Urinary bladder (tissue), 3 donors: ENCODE measurements at regions not wholly inside any gene's neighbourhood (a gene's known extent, or its start where the extent isn't known, plus 50 kb on each side); places are given as distances from the start of the nearest gene placed in this dataset.

Experiments used
- DNase-seq: peaks from one replicate; pipeline ENCODE4 v3.0.0-alpha.2; 2015; ENCODE audit errors: extremely low spot score
- H3K27ac ChIP-seq: one replicate; pipeline ENCODE4 v1.5.1; 2013; ENCODE audit warnings: low read depth, mild to moderate bottlenecking, moderate library complexity
- H3K36me3 ChIP-seq: one replicate; pipeline ENCODE4 v1.6.1; 2013; ENCODE audit warnings: mild to moderate bottlenecking, moderate library complexity; ENCODE audit not compliant: insufficient read depth
- H3K4me1 ChIP-seq: one replicate; pipeline ENCODE4 v1.6.1; 2013; ENCODE audit warnings: mild to moderate bottlenecking, moderate library complexity; ENCODE audit not compliant: insufficient read depth
- H3K4me3 ChIP-seq: one replicate; pipeline ENCODE4 v1.5.1; 2013; ENCODE audit warnings: low read depth, low read length
- whole genome bisulfite sequencing: extraction: QIAGEN DNeasy Blood & Tissue Kit; methylation state at CpG from one replicate; pipeline ENCODE4 v1.1.7; 2013; 5-methylcytosine and 5-hydroxymethylcytosine counted together
- donor health status: healthy with polysubstance abuse.
- donor health status: healthy.

DNA sequence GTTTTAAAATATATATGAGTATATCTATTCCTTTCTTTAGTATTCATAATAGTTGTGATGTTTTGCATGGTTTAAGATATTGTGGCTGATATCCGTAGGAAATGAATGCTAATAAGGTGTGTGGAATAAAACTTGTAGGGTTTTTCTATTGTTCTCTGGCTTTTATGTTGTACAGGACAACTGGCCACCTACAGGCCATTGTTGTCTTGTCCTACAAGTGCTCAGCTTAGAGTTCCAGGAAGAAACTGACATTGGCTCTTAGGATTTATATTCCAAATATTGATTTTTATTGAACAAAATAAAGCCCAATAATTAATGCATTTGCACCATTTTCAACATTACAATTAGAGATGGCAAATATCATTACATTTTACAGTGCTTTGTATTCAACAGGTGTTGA, 512.8 kb upstream of the TENM4 start:
- Histone ChIP-seq H3K27ac (no peak overlapping the region), H3K4me1 (no peaks in the 10 kb centered on the region), H3K36me3 (no peaks in the 10 kb centered on the region), H3K4me3 (no peak overlapping the region)
- no peak for DNase-seq
- 85% methylated on average over 1 of the region's 1 CpG for WGBS

DNA sequence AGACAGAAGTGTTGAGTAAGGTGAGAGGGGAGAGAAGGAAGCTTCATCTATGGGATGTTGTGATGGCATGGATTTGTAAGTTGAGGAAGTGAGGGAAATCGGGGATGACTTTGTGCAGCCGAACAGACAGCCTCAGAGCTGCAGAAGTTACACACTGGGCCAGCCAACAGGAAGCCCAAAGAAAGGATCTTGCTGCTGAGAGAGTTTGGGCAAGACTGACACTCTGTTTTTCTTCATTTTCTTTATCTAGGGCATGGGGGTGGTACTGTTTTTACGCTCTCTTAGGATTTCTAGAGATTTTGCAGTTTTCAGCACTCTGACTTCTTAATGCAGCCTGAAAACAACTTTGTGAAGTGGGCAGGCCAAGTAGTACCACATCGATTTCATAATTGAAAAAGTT, 509.9 kb upstream of the TENM4 start:
- Histone ChIP-seq H3K4me1 (no peaks in the 10 kb centered on the region), H3K27ac (no peak overlapping the region), H3K36me3 (no peaks in the 10 kb centered on the region), H3K4me3 (no peak overlapping the region)
- 83% methylated on average over 4 of the region's 4 CpGs for WGBS
- DNase-seq, result no peak

DNA sequence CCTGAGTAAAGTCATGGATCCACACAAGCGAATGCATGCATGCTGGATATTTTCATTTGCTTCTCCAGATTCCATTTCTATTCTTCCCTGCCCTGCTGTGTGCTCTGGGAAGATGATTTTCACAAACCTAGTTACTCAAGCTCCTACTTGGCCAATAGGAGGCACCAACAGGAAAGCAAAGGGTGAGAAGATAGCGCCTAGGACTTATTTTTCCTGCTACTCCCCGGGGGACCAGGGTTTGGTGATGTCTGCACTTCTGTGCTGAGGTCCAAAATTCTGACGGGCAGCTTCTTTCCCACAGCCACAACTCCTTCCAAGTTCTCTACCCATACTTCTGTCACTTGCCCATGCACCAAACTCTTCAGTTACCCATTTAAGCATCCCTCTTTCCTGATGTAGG, 509.3 kb upstream of the TENM4 start:
- Histone ChIP-seq H3K4me3 (no peak overlapping the region), H3K4me1 (no peaks in the 10 kb centered on the region), H3K27ac (no peak overlapping the region), H3K36me3 (no peaks in the 10 kb centered on the region)
- DNase-seq, result no peak
- WGBS, result 82% methylated on average over 4 of the region's 4 CpGs

DNA sequence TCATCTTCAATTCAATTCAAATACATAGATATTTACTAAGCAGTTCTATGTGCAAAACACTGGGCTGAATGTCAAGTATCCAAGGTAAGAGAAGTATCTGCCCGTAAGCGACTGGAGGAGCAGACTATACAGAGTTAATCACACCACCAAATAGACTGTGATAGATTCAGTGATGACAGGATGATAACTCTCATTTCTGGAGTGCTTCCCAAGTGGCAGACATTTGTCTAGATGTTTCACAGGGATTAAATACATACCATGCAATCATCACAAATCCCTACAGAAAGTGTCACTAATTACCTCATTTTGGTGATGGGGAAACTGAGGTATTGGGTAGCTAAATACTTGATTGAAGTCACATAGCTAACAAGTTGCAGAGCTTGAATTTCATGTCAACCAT, 508.7 kb upstream of the TENM4 start:
- Histone ChIP-seq H3K4me1 (no peaks in the 10 kb centered on the region), H3K4me3 (no peak overlapping the region), H3K27ac (no peak overlapping the region), H3K36me3 (no peaks in the 10 kb centered on the region)
- DNase-seq, result no peak
- 54% methylated on average over 2 of the region's 2 CpGs for WGBS

DNA sequence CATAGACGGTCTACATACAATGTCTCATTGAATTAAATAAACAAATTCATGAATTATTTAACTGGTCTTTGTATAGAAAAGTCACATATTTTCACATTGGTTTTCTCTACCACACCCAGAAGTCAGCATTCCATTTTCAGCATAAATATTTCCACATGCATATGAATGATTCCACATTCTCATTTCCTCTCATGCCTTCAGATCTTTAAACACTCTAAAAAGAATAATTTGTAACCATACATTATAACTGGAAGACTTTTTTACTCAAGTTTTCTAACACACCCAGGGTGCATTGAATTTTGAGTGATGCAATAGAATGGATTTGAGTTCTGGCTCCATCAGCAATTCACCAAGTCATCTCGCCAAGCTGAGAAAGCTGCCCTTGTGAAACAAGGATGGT, 501.8 kb upstream of the TENM4 start:
- DNase-seq, result no peak
- WGBS, result 80% methylated on average over 2 of the region's 2 CpGs
- H3K4me1 ChIP-seq, result no peaks in the 10 kb centered on the region
- no peak overlapping the region for H3K27ac ChIP-seq
- no peak overlapping the region for H3K4me3 ChIP-seq
- no peaks in the 10 kb centered on the region for H3K36me3 ChIP-seq

DNA sequence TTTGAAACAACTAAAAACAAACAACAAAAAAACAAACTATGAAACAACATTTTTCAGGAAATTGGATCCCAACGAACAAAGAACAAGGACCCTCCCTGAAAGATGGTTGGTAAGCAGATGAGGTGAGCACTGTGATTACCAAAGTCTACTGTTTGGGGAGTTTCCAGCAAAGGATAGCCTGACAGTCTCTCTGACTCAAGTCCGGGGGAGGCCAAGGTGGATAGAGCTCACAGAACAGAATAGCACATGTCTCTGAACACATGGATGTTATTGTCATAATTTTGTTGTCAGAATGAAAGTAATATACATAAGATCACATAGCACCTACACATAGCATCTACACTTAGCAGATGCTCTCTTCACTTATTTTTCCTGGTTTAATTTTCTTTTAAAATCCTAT, 501.3 kb upstream of the TENM4 start:
- no peak for DNase-seq
- Histone ChIP-seq H3K4me3 (no peak overlapping the region), H3K4me1 (no peaks in the 10 kb centered on the region), H3K27ac (no peak overlapping the region), H3K36me3 (no peaks in the 10 kb centered on the region)
- 79% methylated on average over 2 of the region's 2 CpGs for WGBS

DNA sequence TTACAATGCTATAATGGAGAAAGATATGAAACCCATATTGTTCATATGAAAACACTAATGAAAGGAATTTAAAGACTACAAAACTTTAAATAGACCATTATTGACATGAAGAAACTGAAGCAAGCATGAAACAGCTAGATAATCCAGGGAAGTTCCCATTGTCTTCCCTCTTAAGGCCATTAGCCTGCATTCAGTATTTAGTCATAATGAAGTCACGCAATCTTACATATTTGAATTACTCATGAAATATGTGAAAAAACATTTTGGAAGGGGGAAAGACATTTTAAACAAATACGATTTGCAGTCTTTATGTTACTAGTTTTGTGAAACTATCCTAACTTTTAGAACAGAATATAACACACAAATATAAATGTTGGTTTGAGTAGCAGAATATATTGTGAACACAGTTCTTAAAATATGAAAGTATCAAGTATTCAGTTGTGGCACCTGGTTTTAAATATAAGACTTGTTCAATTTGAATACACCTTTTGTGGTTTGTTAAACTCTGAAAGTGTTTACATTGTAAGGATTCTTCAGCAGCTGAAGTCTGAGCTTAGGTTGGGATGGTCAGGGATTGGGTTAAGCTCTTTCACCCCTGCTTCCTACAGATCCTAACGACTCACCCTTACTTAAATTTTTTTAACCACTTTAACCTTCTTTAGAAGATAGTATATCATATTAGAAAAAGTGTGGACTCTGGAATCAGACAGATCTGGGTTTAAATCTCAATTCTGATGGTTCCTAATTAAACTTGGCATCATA, 500.3 kb upstream of the TENM4 start:
- DNase-seq, result no peak
- no peaks in the 10 kb centered on the region for H3K4me1 ChIP-seq
- no peaks in the 10 kb centered on the region for H3K36me3 ChIP-seq
- H3K27ac ChIP-seq, result no peak overlapping the region
- 66% methylated on average over 3 of the region's 3 CpGs for WGBS
- H3K4me3 ChIP-seq, result no peak overlapping the region

DNA sequence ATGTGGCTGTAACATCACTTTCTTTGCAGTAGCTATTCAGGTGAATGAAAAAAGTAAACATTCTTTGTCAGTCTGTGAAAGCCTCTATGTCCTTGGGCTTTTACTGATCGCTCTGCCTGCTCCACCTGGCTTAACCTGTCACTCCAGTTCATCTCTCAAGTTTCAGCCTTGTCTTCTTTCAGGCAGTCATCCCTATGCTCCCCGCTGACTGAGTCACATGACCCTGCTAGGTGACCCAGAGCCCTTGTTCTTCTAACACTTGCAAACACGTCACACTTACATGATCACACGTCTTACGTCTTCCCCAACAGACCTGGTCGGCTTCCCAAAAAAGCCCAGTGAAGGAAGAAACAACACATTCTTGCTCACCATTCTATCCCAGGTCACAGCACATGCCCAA, 499.3 kb upstream of the TENM4 start:
- WGBS, result 61% methylated on average over 6 of the region's 6 CpGs
- no peak overlapping the region for H3K4me3 ChIP-seq
- DNase-seq, result no peak
- no peaks in the 10 kb centered on the region for H3K4me1 ChIP-seq
- H3K27ac ChIP-seq, result no peak overlapping the region
- H3K36me3 ChIP-seq, result no peaks in the 10 kb centered on the region

DNA sequence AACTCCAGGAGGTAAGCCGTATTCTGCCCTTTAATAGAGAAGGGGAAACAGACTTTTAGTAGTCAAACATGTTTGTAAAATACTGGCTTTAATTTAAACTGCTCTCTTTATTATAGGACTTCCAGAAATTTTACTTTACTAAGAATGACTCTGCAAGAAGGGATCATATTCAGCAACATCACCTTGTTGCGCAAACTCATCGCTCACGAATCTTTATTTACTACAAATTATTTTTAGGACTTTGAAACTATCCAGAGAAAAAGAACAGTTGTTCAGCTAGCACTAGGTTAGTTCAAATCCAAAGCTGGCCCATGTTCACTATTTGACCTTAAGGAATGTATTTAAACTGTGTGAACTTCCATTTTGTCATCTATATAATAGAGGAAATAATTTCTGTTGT, 498.3 kb upstream of the TENM4 start:
- Histone ChIP-seq H3K36me3 (no peaks in the 10 kb centered on the region), H3K4me1 (no peaks in the 10 kb centered on the region), H3K27ac (no peak overlapping the region), H3K4me3 (no peak overlapping the region)
- WGBS, result 86% methylated on average over 4 of the region's 4 CpGs
- no peak for DNase-seq

DNA sequence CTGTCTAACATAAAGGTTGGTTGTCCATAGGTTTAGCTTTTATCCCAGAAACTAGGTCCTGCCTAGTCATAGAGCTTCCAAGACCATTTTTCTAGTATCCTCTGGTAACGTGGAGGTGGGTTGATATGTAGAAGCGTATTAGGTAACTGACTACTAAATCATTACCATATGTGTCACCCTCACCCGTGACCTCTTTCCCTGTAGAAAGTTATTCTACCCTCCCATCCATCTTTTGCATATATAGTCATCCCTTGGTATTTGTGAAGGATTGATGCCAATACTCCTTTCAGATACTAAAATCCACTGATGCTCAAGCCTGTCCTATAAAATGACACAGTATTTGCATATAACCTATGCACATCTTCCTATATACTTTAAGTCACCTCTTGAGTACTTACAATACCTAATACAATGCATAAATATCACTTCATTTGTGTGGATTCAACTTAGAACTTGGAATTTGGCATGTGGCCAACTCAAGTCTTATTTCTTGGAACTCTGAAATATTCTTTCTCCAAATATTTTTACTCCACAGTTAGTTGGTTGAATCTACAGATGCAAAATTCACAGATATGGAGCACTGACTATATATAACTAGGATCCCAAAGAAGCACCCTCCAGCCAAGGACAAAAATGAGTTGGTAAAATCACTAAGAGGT, 497.0 kb upstream of the TENM4 start:
- no peak for DNase-seq
- 81% methylated on average over 3 of the region's 3 CpGs for WGBS
- no peak overlapping the region for H3K4me3 ChIP-seq

DNA sequence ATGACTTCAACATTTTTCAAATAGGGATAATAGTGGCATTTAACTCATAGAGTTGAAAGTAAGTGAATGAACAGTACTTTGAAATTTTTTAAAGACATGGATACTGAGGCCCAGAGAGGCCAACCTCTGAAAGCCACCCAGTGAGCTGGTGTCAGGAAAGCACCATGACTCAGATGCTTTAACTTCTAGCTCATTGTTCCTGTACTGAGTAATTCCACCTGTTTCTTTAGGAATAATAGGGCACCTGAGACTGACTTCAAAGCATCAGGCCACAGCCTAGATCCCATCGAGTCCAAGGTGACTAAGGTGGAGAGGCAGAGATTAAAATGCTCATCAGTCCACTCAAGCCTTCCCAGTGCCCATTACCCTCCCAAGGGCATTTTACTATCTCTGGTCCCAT, 491.8 kb upstream of the TENM4 start:
- DNase-seq, result no peak
- 74% methylated on average over 1 of the region's 1 CpG for WGBS
- H3K36me3 ChIP-seq, result no peaks in the 10 kb centered on the region

More for the DNA sequence above, 497.0 kb upstream of the TENM4 start:
- Histone ChIP-seq H3K27ac (no peak overlapping the region), H3K4me1 (no peaks in the 10 kb centered on the region), H3K36me3 (no peaks in the 10 kb centered on the region)

DNA sequence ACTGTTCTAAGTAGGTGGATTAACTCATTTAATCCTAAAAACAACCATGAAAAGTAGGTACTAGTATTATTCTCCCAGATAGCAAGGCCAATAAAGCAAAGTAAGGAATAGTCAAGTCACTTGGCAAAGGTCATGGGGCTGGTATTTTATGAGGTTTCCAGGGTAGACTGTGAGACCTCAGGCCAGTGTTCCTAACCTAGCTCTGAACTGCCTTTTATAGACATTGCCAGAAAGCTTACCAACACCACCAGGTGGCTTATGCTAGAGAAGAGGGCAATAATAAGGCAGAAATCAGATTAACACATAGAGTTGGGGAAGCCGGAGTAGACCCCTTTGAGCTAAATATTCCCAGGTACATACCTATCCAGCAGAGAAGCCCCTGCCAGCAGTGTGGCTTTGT, 490.9 kb upstream of the TENM4 start:
- 91% methylated on average over 1 of the region's 1 CpG for WGBS
- no peak overlapping the region for H3K4me3 ChIP-seq
- H3K4me1 ChIP-seq, result peaks cover 2% of the 10 kb centered on the region
- DNase-seq, result no peak
- no peak overlapping the region for H3K27ac ChIP-seq
- no peaks in the 10 kb centered on the region for H3K36me3 ChIP-seq

More for the DNA sequence above, 491.8 kb upstream of the TENM4 start:
- H3K4me3 ChIP-seq, result no peak overlapping the region
- peaks cover 2% of the 10 kb centered on the region for H3K4me1 ChIP-seq
- no peak overlapping the region for H3K27ac ChIP-seq

DNA sequence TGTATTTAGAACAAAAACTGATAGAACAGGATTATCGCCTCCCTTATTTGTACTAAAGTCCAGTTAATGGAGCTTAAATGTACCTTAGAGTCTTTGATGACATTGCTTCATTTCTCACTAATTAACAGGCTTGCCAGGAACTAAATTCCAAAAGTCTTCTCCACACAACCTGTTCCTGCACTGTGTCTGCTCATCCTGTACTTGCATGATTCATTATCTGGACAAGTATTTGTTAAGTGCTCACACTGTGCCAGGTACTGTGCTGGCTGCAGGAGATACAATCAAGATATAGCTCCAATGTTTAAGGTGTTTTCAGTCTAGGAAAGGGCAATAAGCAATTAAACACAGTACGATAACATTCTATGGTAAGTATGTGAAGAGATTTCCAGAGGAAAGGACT, 485.9 kb upstream of the TENM4 start:
- Histone ChIP-seq H3K4me3 (no peak overlapping the region), H3K36me3 (no peaks in the 10 kb centered on the region), H3K4me1 (peaks cover 2% of the 10 kb centered on the region), H3K27ac (no peak overlapping the region)
- 93% methylated on average over 2 of the region's 2 CpGs for WGBS
- no peak for DNase-seq

DNA sequence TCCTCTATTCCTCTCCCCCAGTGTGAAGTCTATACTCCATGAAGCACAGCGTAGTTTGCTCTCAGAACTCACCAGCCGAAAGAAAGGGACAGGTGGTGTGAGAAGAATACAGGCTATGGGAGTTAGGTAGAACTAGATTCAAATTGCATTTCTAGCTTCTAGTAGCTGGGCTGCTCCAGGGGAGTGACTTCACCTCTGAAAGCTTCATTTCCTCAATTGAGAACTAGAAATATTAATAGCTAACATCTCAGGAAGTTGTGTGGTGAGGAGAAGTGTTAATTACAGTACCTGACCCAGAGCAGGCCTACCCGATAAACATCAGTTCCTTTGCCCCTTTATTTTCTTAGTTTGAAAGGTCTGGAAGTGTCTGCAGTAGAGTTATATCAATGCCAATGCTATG, 484.7 kb upstream of the TENM4 start:
- WGBS, result 90% methylated on average over 3 of the region's 3 CpGs
- H3K27ac ChIP-seq, result no peak overlapping the region
- DNase-seq, result no peak
- H3K36me3 ChIP-seq, result no peaks in the 10 kb centered on the region
- H3K4me1 ChIP-seq, result peaks cover 2% of the 10 kb centered on the region
- H3K4me3 ChIP-seq, result no peak overlapping the region
